ENCODE measurements at regions not wholly inside any gene's neighbourhood (a gene's known extent, or its start where the extent isn't known, plus 50 kb on each side); places are given as distances from the start of the nearest gene placed in this dataset.
"Not testable (repeated sequence)": the region's sequence is repeated elsewhere in the genome, so short reads cannot be mapped to it uniquely, and the experiment has no call there.

DNA sequence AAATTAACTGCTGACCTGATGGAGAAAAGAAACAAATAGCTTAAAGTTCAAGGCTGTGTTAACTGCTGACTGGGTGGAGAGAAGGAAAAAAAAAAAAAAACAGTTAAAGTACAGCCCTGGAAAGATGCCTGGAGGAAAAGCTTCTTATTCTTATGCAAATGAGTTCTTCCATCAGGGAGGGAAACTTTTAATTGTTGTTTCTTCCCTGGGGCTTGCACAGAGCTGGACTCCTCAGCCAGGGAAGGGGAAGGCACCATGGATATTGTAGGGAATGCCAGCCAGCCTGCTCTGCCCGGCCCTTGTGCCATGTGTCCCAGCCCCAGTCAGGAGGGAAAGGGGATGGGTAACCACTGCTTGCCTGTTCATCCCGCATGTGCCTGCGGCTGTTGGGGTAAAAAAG is 833.1 kb upstream of the CRIM1 start:
- no peak for DNase-seq

DNA sequence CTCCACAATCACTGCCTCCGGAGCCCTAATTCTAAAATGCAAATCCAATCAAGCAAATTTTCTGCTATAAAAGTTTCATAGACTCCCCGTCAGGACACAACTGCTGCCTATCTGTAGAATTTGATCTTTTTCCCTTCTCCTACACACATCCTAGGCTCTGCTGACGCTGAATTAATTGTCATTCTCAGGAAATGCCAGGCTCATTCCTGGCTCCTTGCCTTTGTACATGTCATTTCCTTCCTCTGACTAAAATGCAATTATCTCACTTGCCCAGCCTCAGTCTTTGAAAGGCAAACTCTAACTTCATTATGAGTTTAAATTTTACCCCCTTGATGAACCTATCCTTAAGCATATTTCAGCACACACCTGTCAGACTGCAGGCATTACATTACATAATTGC is 844.9 kb upstream of the CRIM1 start:
- no peak for DNase-seq

GRCh38 chr2:35508601-35509000 is 847.0 kb upstream of the CRIM1 start:
- no peak for DNase-seq

- DNase-seq = no peak
Measured at GRCh38 chr2:35504419-35504818, 851.2 kb upstream of the CRIM1 start.

DNA sequence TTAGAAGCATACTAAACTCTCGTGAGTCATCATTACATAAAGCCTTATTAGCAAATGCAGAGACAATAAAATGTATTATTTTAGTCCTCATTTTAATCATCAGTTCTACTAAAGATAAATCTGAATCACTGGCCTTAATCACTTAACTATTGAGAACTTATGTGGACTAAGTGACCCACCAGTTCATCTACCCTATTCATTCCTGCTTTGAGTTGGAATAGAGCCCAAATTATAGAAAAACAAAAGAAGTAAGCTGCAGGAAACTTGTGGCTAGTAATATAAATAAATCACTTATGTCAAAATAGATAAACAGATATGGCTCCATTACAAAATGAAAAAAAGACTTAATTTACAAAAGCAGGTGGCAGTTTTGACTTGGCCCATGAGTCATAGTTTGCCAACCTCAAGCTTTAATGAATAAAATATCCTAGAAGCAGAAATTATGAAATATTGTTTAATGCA is 851.8 kb upstream of the CRIM1 start:
- DNase-seq = no peak

DNA sequence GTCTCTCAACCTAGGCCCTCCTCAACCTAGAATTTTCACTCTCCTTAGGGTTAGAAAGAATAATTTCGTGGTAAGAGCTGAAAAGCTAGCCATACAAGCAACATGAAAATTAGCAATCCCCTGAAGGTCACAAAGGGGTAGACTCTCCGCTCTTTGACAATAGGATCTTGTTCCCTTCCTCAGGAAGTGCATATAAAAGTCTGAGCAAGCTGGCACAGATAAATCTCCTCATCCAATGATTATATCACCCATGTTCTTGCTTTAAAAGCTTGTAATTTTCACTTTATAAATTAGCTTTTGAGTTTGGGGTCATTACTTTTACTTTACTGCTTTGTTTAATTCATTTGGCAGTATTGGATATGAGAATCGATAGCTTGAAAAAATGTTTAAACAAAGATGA is 852.3 kb upstream of the CRIM1 start:
- DNase-seq = no peak

- no peak for DNase-seq
Measured at GRCh38 chr2:35501076-35501475, 854.5 kb upstream of the CRIM1 start.

DNA sequence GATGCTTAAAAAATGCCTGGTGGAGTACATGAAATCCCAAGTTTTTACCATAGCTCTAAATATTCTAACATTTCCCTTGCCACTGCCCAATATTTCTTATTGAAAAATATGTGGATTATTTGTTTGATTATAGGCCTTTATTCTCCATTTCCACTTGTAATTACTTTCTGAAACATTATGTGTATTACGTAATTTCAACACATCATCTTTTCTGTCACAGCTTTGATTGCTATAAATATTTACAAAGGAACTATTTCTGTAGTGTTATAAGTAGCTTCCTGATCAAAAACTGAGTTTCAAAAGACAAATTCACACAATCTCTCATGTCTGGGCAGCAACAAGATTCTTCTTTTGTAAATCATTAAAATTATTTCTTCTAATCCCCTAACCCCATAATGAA is 859.6 kb upstream of the CRIM1 start:
- no peak for DNase-seq

DNA sequence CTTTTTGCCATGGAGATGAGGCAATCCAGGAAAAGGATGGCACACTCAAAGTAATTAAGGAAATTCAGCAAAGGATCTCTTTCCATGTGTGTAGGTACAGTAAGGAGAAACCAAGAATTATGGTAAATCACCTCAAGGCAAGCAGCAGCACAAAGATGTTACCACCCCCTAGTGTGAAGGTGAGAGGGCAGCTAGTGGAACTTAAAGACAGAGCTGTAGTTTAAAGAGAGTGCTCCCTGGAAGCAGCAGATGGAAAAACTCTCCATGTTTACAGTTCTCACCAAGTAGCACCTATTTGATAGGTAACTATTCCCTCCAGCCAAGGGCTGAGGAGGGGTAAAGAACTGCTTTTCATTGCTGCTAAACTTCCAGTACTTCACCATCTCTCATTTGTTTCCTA is 860.4 kb upstream of the CRIM1 start:
- DNase-seq = no peak

DNA sequence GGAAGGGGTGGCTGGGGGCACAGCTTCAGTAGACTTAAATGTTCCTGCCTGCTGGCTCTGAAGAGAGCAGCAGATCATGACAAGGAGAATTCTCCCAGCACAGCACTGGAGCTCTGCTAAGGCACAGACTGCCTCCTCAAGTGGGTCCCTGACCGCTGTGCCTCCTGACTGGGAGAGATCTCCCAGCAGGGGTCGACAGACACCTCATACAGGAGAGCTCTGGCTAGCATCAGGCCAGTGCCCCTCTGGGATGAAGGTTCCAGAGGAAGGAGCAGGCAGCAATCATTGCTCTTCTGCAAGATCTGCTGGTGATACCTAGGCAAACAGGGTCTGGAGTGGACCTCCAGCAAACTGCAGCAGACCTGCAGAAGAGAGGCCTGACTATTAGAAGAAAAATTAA is 877.5 kb upstream of the CRIM1 start:
- not testable (repeated sequence) for DNase-seq

GRCh38 chr2:35468245-35468644 is 887.3 kb upstream of the CRIM1 start:
- DNase-seq = no peak

GRCh38 chr2:35463805-35464596 is 891.6 kb upstream of the CRIM1 start:
- no peak for DNase-seq

DNA sequence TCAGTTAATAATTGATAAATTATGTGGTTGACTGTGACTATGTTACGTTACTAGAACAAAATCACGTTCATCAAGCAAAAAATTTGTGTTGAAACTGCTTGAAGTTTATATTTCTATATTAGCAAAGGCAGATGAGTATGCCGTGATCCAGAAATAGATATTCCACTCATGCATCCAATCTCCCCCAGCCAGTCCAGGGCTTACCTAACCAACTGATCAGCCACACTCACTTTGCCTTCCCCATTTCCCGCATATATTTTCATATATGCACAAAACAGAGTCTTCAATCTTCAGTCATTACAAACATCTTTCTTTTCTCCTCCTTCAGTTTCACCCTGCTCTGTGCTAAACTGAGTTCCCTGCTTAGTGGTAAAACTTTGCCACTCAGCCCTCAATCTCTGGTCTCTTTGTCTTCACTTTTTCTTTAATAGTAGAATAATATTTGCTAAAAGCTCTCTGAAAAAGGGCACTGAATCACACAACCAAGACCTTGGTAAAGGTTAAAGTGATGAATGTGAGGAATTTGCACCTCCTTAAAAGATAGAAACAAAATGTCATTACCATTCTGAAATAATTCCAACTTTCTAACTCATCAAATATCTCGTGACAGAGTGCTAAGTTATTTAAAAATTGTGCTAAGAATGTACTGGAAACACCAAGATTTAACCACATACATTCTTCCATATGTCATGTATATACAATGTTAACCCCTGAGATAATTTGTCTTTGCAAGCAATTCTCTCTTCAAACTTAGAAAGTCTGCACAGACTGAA is 893.2 kb upstream of the CRIM1 start:
- no peak for DNase-seq

DNA sequence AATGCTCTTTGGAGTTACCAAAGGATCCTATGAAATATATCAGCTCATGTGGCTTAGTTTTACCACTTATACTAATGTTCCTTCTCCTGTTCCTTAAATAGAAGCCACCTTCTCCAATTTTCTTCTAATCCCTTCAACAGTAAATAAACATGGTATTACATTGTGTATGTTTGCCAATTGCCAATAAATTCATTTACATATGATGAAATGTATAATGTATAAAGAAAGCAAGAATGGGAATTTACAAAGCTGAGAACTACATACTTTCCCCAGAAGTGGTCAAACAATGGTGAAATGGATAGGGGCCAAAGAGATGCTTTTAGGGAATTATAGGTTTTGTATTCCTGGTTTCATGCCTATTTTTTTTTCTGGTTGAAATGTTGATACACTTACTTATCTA is 894.2 kb upstream of the CRIM1 start:
- DNase-seq = no peak

DNA sequence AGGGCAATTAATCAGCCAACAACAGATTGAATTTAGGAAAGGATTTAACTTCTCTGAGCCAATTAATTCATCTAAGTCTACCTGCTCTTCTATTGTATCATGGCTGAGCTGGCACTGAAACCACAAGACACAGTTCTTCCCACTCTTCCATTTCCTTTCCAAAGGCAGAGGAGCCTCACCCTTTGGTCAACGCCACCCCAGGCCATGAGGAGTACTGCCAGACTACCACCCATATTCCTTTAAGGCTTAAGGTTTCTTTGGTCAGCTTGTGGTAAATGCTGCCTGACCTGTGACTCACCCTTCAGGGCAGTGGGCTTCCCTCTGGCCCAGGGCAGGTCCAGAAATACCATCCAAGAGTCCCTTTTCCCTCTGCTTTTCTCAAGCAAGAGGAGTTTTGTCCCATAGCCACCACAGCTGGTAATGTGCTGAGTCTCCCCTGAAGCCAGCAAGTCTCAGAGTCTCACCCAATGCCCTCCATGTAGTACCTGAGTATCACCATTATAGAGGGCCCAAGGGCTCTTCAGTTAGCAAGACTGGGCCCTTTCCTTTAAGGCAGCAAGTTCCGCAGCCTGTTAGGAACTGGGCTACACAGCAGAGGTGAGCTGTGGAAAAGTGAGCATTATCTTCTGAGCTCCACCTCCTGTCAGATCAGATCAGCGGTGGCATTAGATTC is 900.5 kb upstream of the CRIM1 start:
- DNase-seq = no peak

DNA sequence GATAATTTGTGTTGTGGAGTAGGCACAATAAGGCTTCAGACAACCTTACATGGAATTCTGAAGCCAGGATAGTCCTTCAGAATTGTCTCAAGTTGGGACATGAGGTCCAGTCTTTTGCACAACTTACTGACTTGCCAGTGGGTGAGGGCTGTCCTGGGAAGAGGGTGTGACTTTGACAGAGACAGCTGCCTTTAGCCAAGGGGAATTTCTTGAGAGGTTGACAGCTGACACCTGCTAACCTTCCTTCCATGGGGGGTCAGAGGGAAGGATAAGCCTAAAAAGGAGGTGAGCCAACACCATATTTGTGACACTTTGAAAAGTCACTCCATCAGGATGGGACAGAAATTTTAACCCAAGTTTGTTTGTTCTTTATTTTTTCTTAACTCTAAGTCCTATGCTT is 907.8 kb upstream of the CRIM1 start:
- DNase-seq = no peak

GRCh38 chr2:35447215-35447614 is 908.4 kb upstream of the CRIM1 start:
- no peak for DNase-seq

DNA sequence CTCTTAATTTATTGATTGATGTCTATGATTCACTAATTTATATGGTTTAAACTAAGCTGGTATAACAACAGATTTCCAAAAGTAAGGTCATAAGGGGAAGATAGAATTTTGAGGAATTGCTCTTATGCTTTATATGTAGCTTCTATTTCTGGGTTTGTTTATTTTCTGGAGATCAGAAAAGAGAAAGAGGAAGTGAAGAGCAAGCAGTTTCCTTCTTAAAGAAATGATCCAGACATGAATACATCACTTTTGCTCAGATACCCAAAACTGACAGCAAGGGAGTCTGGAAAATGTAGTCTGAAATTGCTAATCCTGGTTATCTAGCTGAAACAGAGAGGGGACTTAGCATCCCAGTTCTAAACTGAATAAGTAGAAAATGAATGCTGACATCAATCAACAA is 912.5 kb upstream of the CRIM1 start:
- no peak for DNase-seq

DNA sequence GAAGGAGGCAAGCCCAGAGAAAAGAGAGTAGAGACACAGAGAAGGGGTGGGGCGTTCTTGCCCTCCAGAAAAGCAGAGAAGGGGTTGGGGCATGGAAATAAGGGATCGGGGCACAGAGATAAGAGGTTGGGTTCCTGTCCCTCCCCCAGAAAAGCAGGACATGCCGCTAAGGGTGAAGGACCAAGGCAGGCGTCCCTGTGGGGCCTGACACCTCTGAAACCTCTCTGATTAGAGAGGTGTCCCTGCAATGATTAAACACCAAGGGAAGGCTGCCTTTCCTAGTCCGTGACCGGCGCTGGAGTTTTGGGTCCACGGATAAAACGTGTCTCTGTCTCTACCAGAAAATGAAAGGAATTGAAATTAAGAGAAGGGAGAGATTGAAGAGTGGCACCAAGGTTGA is 914.0 kb upstream of the CRIM1 start:
- DNase-seq = not testable (repeated sequence)

GRCh38 chr2:35440308-35440707 is 915.3 kb upstream of the CRIM1 start:
- DNase-seq = not testable (repeated sequence)

DNA sequence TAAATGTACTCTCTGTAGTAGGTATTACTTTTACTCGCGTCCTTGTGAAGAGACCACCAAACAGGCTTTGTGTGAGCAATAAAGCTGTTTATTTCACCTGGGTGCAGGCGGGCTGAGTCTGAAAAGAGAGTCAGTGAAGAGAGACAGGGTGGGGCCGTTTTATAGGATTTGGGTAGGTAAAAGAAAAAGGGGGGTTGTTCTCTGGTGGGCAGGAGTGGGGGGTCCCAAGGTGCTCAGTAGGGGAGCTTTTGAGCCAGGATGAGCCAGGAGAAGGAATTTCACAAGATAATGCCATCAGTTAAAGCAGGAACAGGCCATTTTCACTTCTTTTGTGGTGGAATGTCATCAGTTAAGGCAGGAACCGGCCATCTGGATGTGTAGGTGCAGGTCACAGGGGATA is 918.7 kb upstream of the CRIM1 start:
- not testable (repeated sequence) for DNase-seq

DNA sequence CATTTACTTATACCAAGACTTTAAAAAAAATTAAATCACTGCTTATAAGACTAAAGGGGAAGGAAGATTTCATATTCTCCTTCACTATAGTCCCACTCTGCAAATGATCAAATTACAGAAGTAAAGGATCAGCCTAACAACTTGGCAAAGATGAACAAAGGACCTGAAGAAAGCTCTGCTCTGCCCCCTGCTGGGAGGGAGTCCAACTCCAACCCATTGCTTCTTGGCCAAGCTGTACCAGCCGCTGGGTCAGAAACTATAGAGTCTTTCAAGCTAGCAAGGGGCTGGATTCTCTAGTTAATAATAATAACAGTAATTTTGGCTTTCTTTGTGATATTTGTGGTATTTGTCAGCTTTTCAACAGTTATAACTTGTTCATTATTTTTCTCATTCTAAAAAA is 927.0 kb upstream of the CRIM1 start:
- no peak for DNase-seq

DNA sequence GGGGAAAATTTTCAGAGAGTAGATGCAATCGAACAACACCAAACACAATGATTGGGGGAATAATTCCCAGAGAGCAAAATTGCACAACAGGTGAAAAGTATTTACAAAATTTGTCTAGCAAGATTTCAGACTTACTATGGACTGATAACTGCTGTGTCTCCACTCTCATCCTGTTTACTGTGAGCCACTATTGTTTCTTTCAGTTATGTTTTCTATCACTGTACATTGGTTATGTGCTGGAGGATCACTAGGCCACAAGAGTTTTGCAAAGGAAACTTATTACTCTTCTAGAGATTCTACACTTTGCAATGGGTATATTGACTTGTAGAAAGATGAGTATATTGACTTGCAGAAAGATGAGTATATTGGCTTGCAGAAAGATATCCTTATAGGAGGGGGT is 934.1 kb upstream of the CRIM1 start:
- DNase-seq = no peak

DNA sequence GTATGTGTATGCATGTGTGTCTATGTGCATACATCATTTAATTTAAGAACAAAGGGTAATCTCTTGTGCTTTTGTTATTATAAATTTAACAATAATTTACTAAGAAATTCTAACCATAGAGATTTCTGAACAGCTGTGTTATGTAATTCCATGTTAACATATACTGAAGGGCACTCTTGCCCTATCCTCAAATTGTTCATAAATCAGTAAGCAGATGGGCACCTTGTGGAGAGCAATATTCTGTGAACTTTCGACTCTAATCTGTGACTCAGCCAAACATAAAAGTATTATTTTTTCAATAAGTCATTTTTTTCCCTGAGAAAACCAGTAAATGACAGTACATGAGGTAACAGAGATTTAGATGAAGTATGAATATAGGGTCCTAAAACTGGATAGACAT is 938.3 kb upstream of the CRIM1 start:
- no peak for DNase-seq
